ENCODE measurements at regions not wholly inside any gene's neighbourhood (a gene's known extent, or its start where the extent isn't known, plus 50 kb on each side); places are given as distances from the start of the nearest gene placed in this dataset.

- no TSS peak for BruUV-seq (replicated peaks)
- no peaks in the 10 kb centered on the region for H3K9me3 ChIP-seq (ENCODE audit: insufficient read depth, low read depth)
- no peaks in the 10 kb centered on the region for H3K9me2 ChIP-seq (ENCODE audit: insufficient read depth)
- POLR2A ChIA-PET (ENCODE audit: unreplicated experiment): no interaction called here
- no peak for TF ChIP-seq CTCF (conservative IDR thresholded peaks at IDR 0.05)
- TF ChIP-seq EZH2 (IDR thresholded peaks at IDR 0.05; ENCODE audit: low read depth): no peak
- no peaks in the 10 kb centered on the region for H4K20me1 ChIP-seq (ENCODE audit: insufficient read depth)
- CTCF ChIA-PET: no interaction called here
- no peaks in the 10 kb centered on the region for H3K36me3 ChIP-seq (ENCODE audit: low read depth)
- no peak overlapping the region for H3K4me3 ChIP-seq
- no peak overlapping the region for H2AFZ ChIP-seq
- no peaks in the 10 kb centered on the region for H3K4me1 ChIP-seq (replicated peaks; ENCODE audit: insufficient read depth)
- no peak overlapping the region for H3K4me2 ChIP-seq
- H3F3A ChIP-seq (ENCODE audit: insufficient read depth, low read depth): no peaks in the 10 kb centered on the region
- no peaks in the 10 kb centered on the region for H3K79me2 ChIP-seq (ENCODE audit: low read depth)
- intact Hi-C loops (cut with micrococcal nuclease; ENCODE audit: unreplicated experiment): no loop called here
- no peak overlapping the region for H3K27ac ChIP-seq
- DNase-seq: no peak
- H3K27me3 ChIP-seq (ENCODE audit: insufficient read depth, low read depth): no peaks in the 10 kb centered on the region
Measured at GRCh38 chr3:5464649-5465048, 277.1 kb downstream of the EDEM1 start.

DNA sequence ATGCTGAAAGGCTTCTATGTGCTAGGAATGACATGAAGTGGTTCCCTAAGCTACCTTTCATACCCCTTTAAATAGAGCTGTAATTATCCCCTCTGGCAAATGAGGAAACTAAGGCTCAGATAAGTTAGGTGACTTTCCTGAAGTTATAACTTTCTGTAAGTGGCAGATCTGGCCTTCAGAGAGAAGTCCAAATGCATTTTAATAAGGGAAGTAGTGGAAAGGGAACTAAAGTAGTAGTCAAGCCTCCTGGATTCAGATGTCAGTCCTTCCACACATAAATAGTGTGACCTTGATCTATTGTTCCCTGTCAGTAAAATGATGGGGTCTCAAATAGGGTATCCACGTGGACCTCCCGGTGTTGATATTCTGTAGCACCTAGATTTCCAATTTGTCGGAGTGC lies 277.7 kb downstream of the EDEM1 start:
- Histone ChIP-seq H3K4me2 (no peak overlapping the region), H3K79me2 (ENCODE audit: low read depth) (no peaks in the 10 kb centered on the region), H3K27me3 (ENCODE audit: insufficient read depth, low read depth) (no peaks in the 10 kb centered on the region), H3F3A (ENCODE audit: insufficient read depth, low read depth) (no peaks in the 10 kb centered on the region), H3K27ac (no peak overlapping the region), H3K4me3 (no peak overlapping the region), H3K9me3 (ENCODE audit: insufficient read depth, low read depth) (no peaks in the 10 kb centered on the region), H3K4me1 (replicated peaks; ENCODE audit: insufficient read depth) (no peaks in the 10 kb centered on the region), H3K9me2 (ENCODE audit: insufficient read depth) (no peaks in the 10 kb centered on the region), H2AFZ (no peak overlapping the region), H4K20me1 (ENCODE audit: insufficient read depth) (no peaks in the 10 kb centered on the region), H3K36me3 (ENCODE audit: low read depth) (no peaks in the 10 kb centered on the region)
- no peak for DNase-seq
- ChIA-PET POLR2A (ENCODE audit: unreplicated experiment) (no interaction called here), CTCF (no interaction called here)
- BruUV-seq (replicated peaks): no TSS peak
- intact Hi-C loops (cut with micrococcal nuclease; ENCODE audit: unreplicated experiment): no loop called here
- TF ChIP-seq CTCF (conservative IDR thresholded peaks at IDR 0.05) (no peak), EZH2 (IDR thresholded peaks at IDR 0.05; ENCODE audit: low read depth) (no peak)

DNA sequence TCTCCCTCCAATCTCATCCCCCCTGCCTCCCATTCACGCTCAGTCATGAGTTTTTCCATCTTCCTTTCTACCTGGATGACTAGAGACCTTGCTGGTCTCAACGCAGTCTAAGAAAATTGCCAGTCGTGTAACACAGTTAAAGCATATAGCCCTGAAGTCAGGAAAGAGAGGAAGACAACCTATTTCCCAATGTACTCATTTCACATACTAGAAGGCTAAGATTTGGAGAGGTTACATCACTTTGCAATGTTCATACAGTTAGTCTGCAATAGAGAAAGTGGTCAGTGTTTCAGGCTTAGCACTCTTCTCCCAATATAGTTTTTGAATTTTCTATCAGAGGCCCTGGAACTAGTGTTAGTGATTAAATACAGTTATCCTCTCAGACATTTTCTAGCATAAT lies 278.6 kb downstream of the EDEM1 start:
- ChIA-PET CTCF (no interaction called here), POLR2A (ENCODE audit: unreplicated experiment) (no interaction called here)
- Histone ChIP-seq H3K4me3 (no peak overlapping the region), H2AFZ (no peak overlapping the region), H3K9me3 (ENCODE audit: insufficient read depth, low read depth) (no peaks in the 10 kb centered on the region), H3F3A (ENCODE audit: insufficient read depth, low read depth) (no peaks in the 10 kb centered on the region), H3K27ac (no peak overlapping the region), H4K20me1 (ENCODE audit: insufficient read depth) (no peaks in the 10 kb centered on the region), H3K79me2 (ENCODE audit: low read depth) (no peaks in the 10 kb centered on the region), H3K27me3 (ENCODE audit: insufficient read depth, low read depth) (no peaks in the 10 kb centered on the region), H3K36me3 (ENCODE audit: low read depth) (no peaks in the 10 kb centered on the region), H3K9me2 (ENCODE audit: insufficient read depth) (no peaks in the 10 kb centered on the region), H3K4me2 (no peak overlapping the region), H3K4me1 (replicated peaks; ENCODE audit: insufficient read depth) (no peaks in the 10 kb centered on the region)
- no peak for DNase-seq
- TF ChIP-seq CTCF (conservative IDR thresholded peaks at IDR 0.05) (no peak), EZH2 (IDR thresholded peaks at IDR 0.05; ENCODE audit: low read depth) (no peak)
- intact Hi-C loops (cut with micrococcal nuclease; ENCODE audit: unreplicated experiment): no loop called here
- no TSS peak for BruUV-seq (replicated peaks)
